ENCODE measurements at regions not wholly inside any gene's neighbourhood (a gene's known extent, or its start where the extent isn't known, plus 50 kb on each side); places are given as distances from the start of the nearest gene placed in this dataset.

DNA sequence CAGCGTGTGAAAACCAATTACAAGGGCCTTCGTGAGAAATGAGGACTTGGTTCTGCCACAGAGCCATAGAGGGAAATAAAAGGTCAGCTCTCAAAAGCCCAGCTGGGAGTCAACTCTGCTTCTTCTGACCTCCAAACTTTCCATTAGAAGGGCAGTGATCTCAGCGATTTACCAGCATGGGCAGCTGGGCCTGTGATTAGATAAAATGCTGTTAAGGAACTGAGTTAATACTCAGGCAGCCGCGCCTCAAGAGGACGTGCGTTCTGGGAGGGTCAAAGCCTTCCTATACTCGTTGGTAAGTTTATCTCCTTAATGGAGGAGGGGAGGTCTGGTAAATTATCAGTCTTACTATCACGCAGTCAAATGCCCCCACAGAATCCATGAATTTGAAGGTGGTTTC lies 480.2 kb upstream of the ERCC4 start:
- 83 to 85% methylated on average over 9 of the region's 9 CpGs for WGBS, 2 donors
- no peaks in the 10 kb centered on the region for H3K36me3 ChIP-seq
- H3K9me3 ChIP-seq, result no peaks in the 10 kb centered on the region
- no peak overlapping the region for H3K4me3 ChIP-seq
- no peaks in the 10 kb centered on the region for H3K27me3 ChIP-seq
- TF ChIP-seq POLR2A (IDR thresholded peaks at IDR 0.05) (no peak), POLR2AphosphoS5 (IDR thresholded peaks at IDR 0.05) (no peak), EP300 (IDR thresholded peaks at IDR 0.05) (no peak)
- no peak for DNase-seq
- no peak overlapping the region for H3K27ac ChIP-seq
- no peaks in the 10 kb centered on the region for H3K4me1 ChIP-seq
- intact Hi-C loops (cut with DNase I), result no loop called here

DNA sequence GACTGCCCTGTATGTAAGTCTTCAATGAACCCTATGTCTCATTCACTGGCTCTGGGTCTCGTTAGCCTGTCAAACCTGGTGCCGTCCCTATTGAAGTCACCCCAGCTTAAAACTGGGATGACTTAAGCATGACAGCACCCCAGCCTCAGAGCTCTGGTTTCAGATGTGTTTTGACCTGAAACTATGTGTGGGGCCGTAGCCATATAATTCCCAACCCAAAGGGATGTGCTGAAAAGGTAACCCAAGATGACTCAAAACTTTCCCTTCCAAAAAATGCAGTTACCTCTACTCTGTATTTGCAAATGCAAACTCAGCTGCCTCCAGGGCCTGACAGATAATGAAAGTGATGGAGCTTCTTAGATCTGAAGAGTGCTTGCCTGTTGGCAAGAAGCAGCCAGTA lies 478.3 kb upstream of the ERCC4 start:
- intact Hi-C loops (cut with DNase I), result no loop called here
- no peak for DNase-seq
- no peaks in the 10 kb centered on the region for H3K27me3 ChIP-seq
- H3K4me3 ChIP-seq, result no peak overlapping the region
- TF ChIP-seq POLR2AphosphoS5 (IDR thresholded peaks at IDR 0.05) (no peak), POLR2A (IDR thresholded peaks at IDR 0.05) (no peak), EP300 (IDR thresholded peaks at IDR 0.05) (no peak)
- TF ChIP-seq, protein P1, sequence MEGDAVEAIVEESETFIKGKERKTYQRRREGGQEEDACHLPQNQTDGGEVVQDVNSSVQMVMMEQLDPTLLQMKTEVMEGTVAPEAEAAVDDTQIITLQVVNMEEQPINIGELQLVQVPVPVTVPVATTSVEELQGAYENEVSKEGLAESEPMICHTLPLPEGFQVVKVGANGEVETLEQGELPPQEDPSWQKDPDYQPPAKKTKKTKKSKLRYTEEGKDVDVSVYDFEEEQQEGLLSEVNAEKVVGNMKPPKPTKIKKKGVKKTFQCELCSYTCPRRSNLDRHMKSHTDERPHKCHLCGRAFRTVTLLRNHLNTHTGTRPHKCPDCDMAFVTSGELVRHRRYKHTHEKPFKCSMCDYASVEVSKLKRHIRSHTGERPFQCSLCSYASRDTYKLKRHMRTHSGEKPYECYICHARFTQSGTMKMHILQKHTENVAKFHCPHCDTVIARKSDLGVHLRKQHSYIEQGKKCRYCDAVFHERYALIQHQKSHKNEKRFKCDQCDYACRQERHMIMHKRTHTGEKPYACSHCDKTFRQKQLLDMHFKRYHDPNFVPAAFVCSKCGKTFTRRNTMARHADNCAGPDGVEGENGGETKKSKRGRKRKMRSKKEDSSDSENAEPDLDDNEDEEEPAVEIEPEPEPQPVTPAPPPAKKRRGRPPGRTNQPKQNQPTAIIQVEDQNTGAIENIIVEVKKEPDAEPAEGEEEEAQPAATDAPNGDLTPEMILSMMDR (IDR thresholded peaks at IDR 0.05), result no peak
- no peaks in the 10 kb centered on the region for H3K36me3 ChIP-seq
- H3K4me1 ChIP-seq, result no peaks in the 10 kb centered on the region
- WGBS, 2 donors, result 80% methylated on average over 3 of the region's 3 CpGs
- H3K9me3 ChIP-seq, result no peaks in the 10 kb centered on the region
- no peak overlapping the region for H3K27ac ChIP-seq

DNA sequence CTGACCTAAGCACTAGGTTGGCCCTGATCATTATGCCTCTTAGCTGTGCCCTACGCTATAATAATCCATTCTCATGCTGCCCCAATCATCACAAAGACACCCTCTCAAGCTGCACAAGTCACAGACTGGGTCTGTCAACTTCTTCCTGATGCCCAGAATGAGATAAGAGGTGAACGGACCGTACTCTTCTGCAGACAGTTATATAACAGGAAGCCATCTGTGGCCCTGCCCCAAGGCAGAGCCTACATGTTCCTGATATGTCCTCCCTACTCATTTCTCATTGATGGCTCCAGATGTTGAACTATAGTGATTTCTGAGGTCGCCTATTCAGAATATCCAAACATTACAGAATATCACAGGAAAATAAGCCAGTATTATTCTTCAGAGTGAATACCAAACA lies 471.6 kb upstream of the ERCC4 start:
- no peak overlapping the region for H3K27ac ChIP-seq
- H3K36me3 ChIP-seq, result no peaks in the 10 kb centered on the region
- no peak for DNase-seq
- intact Hi-C loops (cut with DNase I), result no loop called here
- TF ChIP-seq, protein P1 (IDR thresholded peaks at IDR 0.05), result no peak
- TF ChIP-seq POLR2A (IDR thresholded peaks at IDR 0.05), result no peak
- no peak for TF ChIP-seq POLR2AphosphoS5 (IDR thresholded peaks at IDR 0.05)
- no peak for TF ChIP-seq EP300 (IDR thresholded peaks at IDR 0.05)
- no peaks in the 10 kb centered on the region for H3K27me3 ChIP-seq
- peaks cover 0 to 4% (median 0%) of the 10 kb centered on the region in 4 donors for H3K4me1 ChIP-seq
- no peak overlapping the region for H3K4me3 ChIP-seq
- H3K9me3 ChIP-seq, result no peaks in the 10 kb centered on the region
- WGBS, 2 donors, result 42 to 65% methylated on average over 4 of the region's 4 CpGs

DNA sequence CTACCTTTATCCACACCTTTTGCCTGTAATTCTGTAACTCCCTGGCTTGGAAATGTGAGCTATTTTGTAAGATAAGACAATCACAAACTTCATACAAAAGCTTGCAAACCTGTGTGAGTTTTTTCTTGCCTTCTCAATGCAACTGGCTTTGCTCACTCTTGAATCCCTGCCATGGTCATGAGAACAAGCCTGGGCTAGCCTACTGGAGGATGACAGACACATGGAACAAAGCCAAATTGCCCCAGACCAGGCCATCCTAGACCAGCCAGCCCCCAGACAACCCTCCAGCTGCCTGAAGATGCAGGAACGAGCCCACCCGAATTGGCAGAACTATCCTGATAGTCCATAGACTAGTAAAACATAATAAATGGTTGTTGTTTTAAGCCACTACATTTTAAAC lies 466.6 kb upstream of the ERCC4 start:
- H3K27me3 ChIP-seq, result no peaks in the 10 kb centered on the region
- TF ChIP-seq POLR2A (IDR thresholded peaks at IDR 0.05) (no peak), POLR2AphosphoS5 (IDR thresholded peaks at IDR 0.05) (no peak), EP300 (IDR thresholded peaks at IDR 0.05) (no peak)
- TF ChIP-seq, protein P1 (IDR thresholded peaks at IDR 0.05), result no peak
- H3K4me3 ChIP-seq, result no peak overlapping the region
- no peak for DNase-seq
- H3K27ac ChIP-seq, result no peak overlapping the region
- H3K4me1 ChIP-seq, result peaks cover 0 to 4% (median 0%) of the 10 kb centered on the region in 4 donors
- no peaks in the 10 kb centered on the region for H3K36me3 ChIP-seq
- intact Hi-C loops (cut with DNase I), result loop anchor here (10.0 kb wide), 2 partner anchors 559 to 1359 kb away; no protein-coding TSS in a partner anchor
- 68 to 72% methylated on average over 2 of the region's 2 CpGs for WGBS, 2 donors
- no peaks in the 10 kb centered on the region for H3K9me3 ChIP-seq

DNA sequence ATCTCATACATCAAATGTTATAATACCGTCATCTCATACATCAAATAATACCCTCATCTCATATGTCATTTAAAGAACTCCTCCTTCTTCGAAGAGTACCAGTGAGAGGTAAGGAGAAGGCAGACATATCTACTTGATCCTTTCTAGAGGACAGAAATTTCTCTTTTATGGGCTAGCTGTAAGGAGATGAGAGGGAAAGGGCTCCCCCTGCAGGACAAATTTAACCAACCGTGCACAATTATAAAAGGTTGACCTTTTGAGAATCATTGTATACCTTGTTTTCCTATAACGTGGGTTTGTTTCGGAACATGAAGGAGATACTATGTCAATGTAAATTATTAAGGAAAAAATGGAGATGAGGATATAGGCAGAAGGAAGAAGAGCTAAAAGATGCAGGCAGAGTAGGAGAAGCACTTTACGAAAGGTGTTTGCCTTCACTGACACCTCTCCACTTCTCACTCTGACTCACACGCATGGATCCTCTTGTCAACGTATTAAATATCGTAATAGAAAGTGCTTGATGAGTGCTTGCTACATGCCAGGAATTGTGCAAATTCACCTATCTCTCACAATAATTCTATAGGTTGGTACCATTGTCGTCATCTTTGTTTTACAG lies 465.9 kb upstream of the ERCC4 start:
- no peak for TF ChIP-seq EP300 (IDR thresholded peaks at IDR 0.05)
- TF ChIP-seq, protein P1 (IDR thresholded peaks at IDR 0.05), result peak in 1 of 4 experiments; percentile 23
- no peak for TF ChIP-seq POLR2AphosphoS5 (IDR thresholded peaks at IDR 0.05)
- TF ChIP-seq POLR2A (IDR thresholded peaks at IDR 0.05), result no peak
- WGBS, 2 donors, result 64 to 69% methylated on average over 10 of the region's 10 CpGs

More for the DNA sequence above, 465.9 kb upstream of the ERCC4 start:
- no peak overlapping the region for H3K27ac ChIP-seq
- no peaks in the 10 kb centered on the region for H3K36me3 ChIP-seq
- DNase-seq, result no peak
- no peak overlapping the region for H3K4me3 ChIP-seq
- no peaks in the 10 kb centered on the region for H3K27me3 ChIP-seq
- intact Hi-C loops (cut with DNase I), result loop anchor here (10.0 kb wide), 2 partner anchors 559 to 1359 kb away; no protein-coding TSS in a partner anchor
- no peaks in the 10 kb centered on the region for H3K9me3 ChIP-seq
- no peaks in the 10 kb centered on the region for H3K4me1 ChIP-seq

Data from sigmoid colon (tissue), 6 donors.